HepG2 (cell line): ENCODE measurements at regions not wholly inside any gene's neighbourhood (a gene's known extent, or its start where the extent isn't known, plus 50 kb on each side); places are given as distances from the start of the nearest gene placed in this dataset.

ENCODE experiments used
- ATAC-seq: fragments of 200-7000 bp; cut with Tn5 transposase; 3 replicates; pipeline ENCODE4 v1.9.1; 2020; ENCODE audit warnings: mild to moderate bottlenecking, moderate library complexity
- BruUV-seq: library from RNA; stranded (reverse); fragments of 400-500 nt; replicated peaks from 2 replicates; lab custom pipeline; 2021; lab: Mats Ljungman, UMichigan
- CTCF ChIA-PET: fragments of 300-600 bp; formaldehyde crosslinking; extraction: SDS; loops from one replicate; lab custom pipeline; 2021; ENCODE audit warnings: low total read pairs, inconsistent platforms, low intra/inter-chr PET ratio; lab: Yijun Ruan, JAX
- POLR2A ChIA-PET: fragments of 350-600 bp; sonication (Branson Sonifier 250); formaldehyde crosslinking; loops from one replicate; lab custom pipeline; 2020; ENCODE audit warnings: antibody characterized with exemption, inconsistent platforms; lab: Yijun Ruan, JAX
- DNase-seq: peaks from one replicate; pipeline ENCODE4 v3.0.0-alpha.2; 2015; ENCODE audit warnings: low spot score
- FAIRE-seq: peaks from 3 replicates; lab custom pipeline; 2011; peaks lifted over from hg19 to GRCh38; lab: Jason Lieb, UNC
- H2AFZ ChIP-seq: one replicate; pipeline ENCODE4 v1.6.1; 2011; ENCODE audit warnings: low read length, inconsistent platforms
- H3K27ac ChIP-seq: fragments of 300-600 bp; 3 replicates; pipeline ENCODE4 v1.8.0; 2011; ENCODE audit warnings: mixed run types, mild to moderate bottlenecking, mixed read lengths, low read length, inconsistent platforms; ENCODE audit not compliant: insufficient read depth; ENCODE audit errors: extremely low read length
- H3K27me3 ChIP-seq, 2 experiments: fragments of 200-600 bp in 1 of 2; 2 replicates in 1 of 2; 3 replicates in 1 of 2; pipeline versions ENCODE4 v1.6.0 to v1.8.0; 2011; ENCODE audit warnings: low read length in 2 of 2, mild to moderate bottlenecking in 2 of 2, moderate library complexity in 2 of 2, inconsistent platforms in 1 of 2; ENCODE audit not compliant: insufficient read depth in 2 of 2, control insufficient read depth in 1 of 2
- H3K36me3 ChIP-seq, 2 experiments: fragments of 200-600 bp in 1 of 2; replicated peaks in 1 of 2; 2 replicates in 1 of 2; 3 replicates in 1 of 2; pipeline versions ENCODE4 v1.5.1 to v1.8.0; 2011; ENCODE audit warnings: low read length in 2 of 2, inconsistent platforms in 1 of 2; ENCODE audit not compliant: insufficient read depth in 2 of 2, control insufficient read depth in 1 of 2
- H3K4me1 ChIP-seq: 2 replicates; pipeline ENCODE4 v1.5.1; 2012; ENCODE audit warnings: low read length, inconsistent platforms; ENCODE audit not compliant: insufficient read depth
- H3K4me2 ChIP-seq: 2 replicates; pipeline ENCODE4 v1.6.0; 2011; ENCODE audit warnings: low read depth, low read length, inconsistent platforms
- H3K4me3 ChIP-seq, 3 experiments: fragments of 200-600 bp in 1 of 3; sonication (generic), shearing (Covaris generic) in 1 of 3; replicated peaks in 1 of 3; 2 replicates each; pipeline ENCODE4 v1.5.1; 2011 to 2016; ENCODE audit warnings: low read length in 3 of 3, inconsistent platforms in 2 of 3, low read depth in 2 of 3, mild to moderate bottlenecking in 2 of 3, control low read depth in 1 of 3, mixed read lengths in 1 of 3; ENCODE audit not compliant: insufficient read depth in 1 of 3
- H3K79me2 ChIP-seq: one replicate; pipeline ENCODE4 v1.6.1; 2011; ENCODE audit warnings: low read length, inconsistent platforms; ENCODE audit not compliant: insufficient read depth
- H3K9ac ChIP-seq: 2 replicates; pipeline ENCODE4 v1.6.0; 2011; ENCODE audit warnings: mild to moderate bottlenecking, low read depth, low read length, inconsistent platforms; ENCODE audit not compliant: insufficient read depth
- H3K9me3 ChIP-seq: 2 replicates; pipeline ENCODE4 v1.5.1; 2012; ENCODE audit warnings: mild to moderate bottlenecking, low read length
- H4K20me1 ChIP-seq: 2 replicates; pipeline ENCODE4 v1.6.0; 2011; ENCODE audit warnings: inconsistent platforms, mild to moderate bottlenecking, low read length, moderate library complexity; ENCODE audit not compliant: insufficient read depth
- ETV6 ChIP-seq: sonication (generic); formaldehyde crosslinking; conservative IDR thresholded peaks from 2 replicates; pipeline ENCODE4 v1.4.0; 2020; ENCODE audit warnings: missing genetic modification reagents
- JARID2 ChIP-seq: sonication (generic); formaldehyde crosslinking; IDR thresholded peaks from 2 replicates; pipeline ENCODE4 v1.8.1; 2023; ENCODE audit warnings: missing genetic modification reagents, inconsistent platforms; ENCODE audit not compliant: insufficient replicate concordance
- KDM5A ChIP-seq: fragments of 200-600 bp; sonication (generic); IDR thresholded peaks from 2 replicates; pipeline ENCODE4 v1.7.0; 2018; ENCODE audit warnings: antibody characterized with exemption, mild to moderate bottlenecking, low read length, borderline replicate concordance
- KLF13 ChIP-seq: sonication (generic); formaldehyde crosslinking; IDR thresholded peaks from 2 replicates; pipeline ENCODE4 v1.4.0; 2020; ENCODE audit warnings: mild to moderate bottlenecking, missing genetic modification reagents
- MAFF ChIP-seq: IDR thresholded peaks from 2 replicates; pipeline ENCODE4 v1.6.1; 2011; ENCODE audit warnings: low read depth, low read length, improper control_type of control experiment
- MAFK ChIP-seq, 2 experiments: IDR thresholded peaks in 1 of 2; conservative IDR thresholded peaks in 1 of 2; 2 replicates each; pipeline ENCODE4 v1.6.1; 2011; ENCODE audit warnings: improper control_type of control experiment in 2 of 2, low read length in 2 of 2
- MTA3 ChIP-seq: sonication (generic); formaldehyde crosslinking; IDR thresholded peaks from 2 replicates; pipeline ENCODE4 v1.4.0; 2020; ENCODE audit warnings: missing genetic modification reagents
- NFE2L2 ChIP-seq: fragments of 150-350 bp; IDR thresholded peaks from 2 replicates; pipeline ENCODE4 v1.6.1; 2014; ENCODE audit warnings: low read length
- RXRA ChIP-seq: sonication (generic); formaldehyde crosslinking; IDR thresholded peaks from 2 replicates; pipeline ENCODE4 v1.5.1; 2020; ENCODE audit warnings: missing genetic modification reagents
- SMARCC2 ChIP-seq: fragments of 450-650 bp; IDR thresholded peaks from 2 replicates; pipeline ENCODE4 v1.6.1; 2017; ENCODE audit warnings: antibody characterized with exemption, mild to moderate bottlenecking
- SMC3 ChIP-seq: IDR thresholded peaks from 2 replicates; pipeline ENCODE4 v1.6.1; 2011; ENCODE audit warnings: low read length, improper control_type of control experiment
- STAG1 ChIP-seq: sonication (generic); formaldehyde crosslinking; IDR thresholded peaks from 2 replicates; pipeline ENCODE4 v1.4.0; 2020; ENCODE audit warnings: missing genetic modification reagents
- SUZ12 ChIP-seq: fragments of 150-350 bp; IDR thresholded peaks from 2 replicates; pipeline ENCODE4 v1.6.1; 2014; ENCODE audit warnings: low read depth, low read length
- TSC22D2 ChIP-seq: sonication (generic); formaldehyde crosslinking; IDR thresholded peaks from 2 replicates; pipeline ENCODE4 v1.5.1; 2020; ENCODE audit warnings: missing genetic modification reagents, mild to moderate bottlenecking, borderline replicate concordance
- U2AF1 ChIP-seq: fragments of 200-400 bp; formaldehyde crosslinking; optimal IDR thresholded peaks from 2 replicates; pipeline ENCODE3; 2017; ENCODE audit warnings: mild to moderate bottlenecking, low read depth, low read length
- ZNF124 ChIP-seq: sonication (generic); formaldehyde crosslinking; IDR thresholded peaks from 2 replicates; pipeline ENCODE4 v1.4.0; 2020; ENCODE audit warnings: missing genetic modification reagents
- ZNF331 ChIP-seq: sonication (generic); formaldehyde crosslinking; IDR thresholded peaks from 2 replicates; pipeline ENCODE4 v1.4.0; 2020; ENCODE audit warnings: missing genetic modification reagents
- WGBS: methylation state at CpG from one replicate; pipeline ENCODE4 v1.1.6; 2017; ENCODE audit warnings: low lambda C conversion rate; 5-methylcytosine and 5-hydroxymethylcytosine counted together
- in situ Hi-C: cut with HindIII; loops from 2 replicates; pipeline ENCODE4 v1.10.0; 2017; ENCODE audit warnings: low pct_unique_long_range_greater_than_20kb; ENCODE audit not compliant: extremely low pct_ligation_motif_present
- intact Hi-C: fragments of 100-400 bp; cut with micrococcal nuclease; formaldehyde crosslinking; loops from one replicate; pipeline ENCODE4 v1.10.0; 2022; ENCODE audit not compliant: unreplicated experiment
- TF ChIP-seq, protein P1 (sequence below): sonication (generic); formaldehyde crosslinking; IDR thresholded peaks from 2 replicates; pipeline ENCODE4 v1.5.0; 2020; ENCODE audit warnings: mild to moderate bottlenecking, missing genetic modification reagents, moderate library complexity
- TF ChIP-seq, protein P2 (sequence below): sonication (generic); formaldehyde crosslinking; IDR thresholded peaks from 2 replicates; pipeline ENCODE4 v1.4.0; 2020; ENCODE audit warnings: missing genetic modification reagents, low read depth, mild to moderate bottlenecking, borderline replicate concordance

DNA sequence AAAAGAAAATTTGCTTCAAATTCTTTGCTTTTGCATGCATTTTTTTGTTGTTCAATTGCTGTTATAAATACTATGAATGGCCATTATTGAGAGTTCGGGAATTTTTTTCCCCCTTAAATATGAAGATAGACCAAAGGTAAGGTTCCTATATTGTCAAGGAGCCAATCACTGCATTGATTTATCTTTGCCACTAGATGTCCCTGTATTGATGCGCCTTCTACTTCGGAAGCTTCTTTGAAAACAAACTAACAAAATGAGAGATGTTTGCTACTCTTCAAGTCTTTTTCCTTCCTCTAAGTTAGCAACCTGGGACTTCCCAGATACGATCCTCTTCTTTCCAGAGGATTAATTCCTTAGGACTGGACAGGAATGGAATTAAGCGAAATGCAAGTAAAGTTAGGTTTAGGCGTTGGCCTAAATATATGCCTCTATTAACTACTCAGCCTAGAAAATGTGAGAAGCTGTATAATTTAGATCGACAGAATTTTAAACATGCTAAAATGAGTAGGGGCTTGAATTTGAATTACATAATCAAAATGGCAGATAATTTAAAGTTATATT, 318.1 kb downstream of the AEBP2 start:
- Histone ChIP-seq H4K20me1 (no peaks in the 10 kb centered on the region), H3K4me3 (no peak overlapping the region), H3K27me3 (no peaks in the 10 kb centered on the region), H3K9me3 (peaks cover 15% of the 10 kb centered on the region), H3K4me2 (no peak overlapping the region), H2AFZ (no peak overlapping the region), H3K36me3 (no peaks in the 10 kb centered on the region), H3K79me2 (no peaks in the 10 kb centered on the region), H3K4me1 (no peaks in the 10 kb centered on the region), H3K9ac (no peak overlapping the region), H3K27ac (no peak overlapping the region)
- FAIRE-seq: no peak
- 13% methylated on average over 7 of the region's 7 CpGs for WGBS
- ATAC-seq: peak; percentile 49; the same call in 1 of the 3 replicates
- TF ChIP-seq ETV6 (CRISPR knock-in tag) (no peak), KDM5A (no peak), STAG1 (CRISPR knock-in tag) (peak; percentile 59), SMC3 (peak; percentile 30; the same call in 1 of the 2 replicates)
- TF ChIP-seq, protein P1, sequence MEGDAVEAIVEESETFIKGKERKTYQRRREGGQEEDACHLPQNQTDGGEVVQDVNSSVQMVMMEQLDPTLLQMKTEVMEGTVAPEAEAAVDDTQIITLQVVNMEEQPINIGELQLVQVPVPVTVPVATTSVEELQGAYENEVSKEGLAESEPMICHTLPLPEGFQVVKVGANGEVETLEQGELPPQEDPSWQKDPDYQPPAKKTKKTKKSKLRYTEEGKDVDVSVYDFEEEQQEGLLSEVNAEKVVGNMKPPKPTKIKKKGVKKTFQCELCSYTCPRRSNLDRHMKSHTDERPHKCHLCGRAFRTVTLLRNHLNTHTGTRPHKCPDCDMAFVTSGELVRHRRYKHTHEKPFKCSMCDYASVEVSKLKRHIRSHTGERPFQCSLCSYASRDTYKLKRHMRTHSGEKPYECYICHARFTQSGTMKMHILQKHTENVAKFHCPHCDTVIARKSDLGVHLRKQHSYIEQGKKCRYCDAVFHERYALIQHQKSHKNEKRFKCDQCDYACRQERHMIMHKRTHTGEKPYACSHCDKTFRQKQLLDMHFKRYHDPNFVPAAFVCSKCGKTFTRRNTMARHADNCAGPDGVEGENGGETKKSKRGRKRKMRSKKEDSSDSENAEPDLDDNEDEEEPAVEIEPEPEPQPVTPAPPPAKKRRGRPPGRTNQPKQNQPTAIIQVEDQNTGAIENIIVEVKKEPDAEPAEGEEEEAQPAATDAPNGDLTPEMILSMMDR (CRISPR knock-in tag): peak; percentile 62
- no TSS peak for BruUV-seq
- CTCF ChIA-PET: interaction anchor here (0.8 kb wide), 1 partner anchor 1412 kb away, joined by 4 read pairs; no protein-coding TSS in a partner anchor
- in situ Hi-C loops: no loop called here
- intact Hi-C loops: loop anchor here (5.0 to 10.0 kb wide), 2 partner anchors 137 to 620 kb away; no protein-coding TSS in a partner anchor
- POLR2A ChIA-PET: no interaction called here
- no peak for DNase-seq

DNA sequence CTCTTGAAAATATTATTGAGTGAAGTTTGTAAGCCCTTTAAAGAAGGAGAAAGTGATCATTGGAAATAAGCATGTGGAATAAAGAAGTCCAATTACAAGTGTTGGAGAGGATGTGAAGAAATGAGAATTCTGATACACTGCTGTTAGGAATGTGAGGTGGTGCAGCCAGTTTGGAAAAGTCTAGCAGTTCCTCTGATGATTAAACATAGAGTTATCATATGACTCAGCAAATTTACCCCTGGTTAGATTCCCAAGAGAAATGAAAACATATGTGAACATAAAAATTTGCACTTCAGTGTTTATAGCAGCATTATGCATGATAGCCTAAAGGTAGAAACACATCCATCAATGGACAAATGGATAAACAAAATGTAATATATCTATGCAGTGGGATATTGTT, 319.9 kb downstream of the AEBP2 start:
- no peak overlapping the region for H3K27ac ChIP-seq
- DNase-seq: no peak
- no peak overlapping the region for H3K9ac ChIP-seq
- no peak for FAIRE-seq
- POLR2A ChIA-PET: no interaction called here
- H3K9me3 ChIP-seq: no peaks in the 10 kb centered on the region
- in situ Hi-C loops: no loop called here
- no peak overlapping the region for H3K4me2 ChIP-seq
- ATAC-seq: no peak
- no peaks in the 10 kb centered on the region for H3K27me3 ChIP-seq
- CTCF ChIA-PET: no interaction called here
- H3K4me3 ChIP-seq: no peak overlapping the region
- no peaks in the 10 kb centered on the region for H3K79me2 ChIP-seq
- H2AFZ ChIP-seq: no peak overlapping the region
- no peaks in the 10 kb centered on the region for H3K36me3 ChIP-seq
- BruUV-seq: no TSS peak
- intact Hi-C loops: loop anchor here (5.0 to 10.0 kb wide), 2 partner anchors 136 to 618 kb away; no protein-coding TSS in a partner anchor
- no peaks in the 10 kb centered on the region for H3K4me1 ChIP-seq
- H4K20me1 ChIP-seq: no peaks in the 10 kb centered on the region
- peak; percentile 64 for TF ChIP-seq MAFF
- no peak for TF ChIP-seq RXRA (CRISPR knock-in tag)
- TF ChIP-seq NFE2L2: peak; percentile 82
- peak; percentile 72 to 82 for TF ChIP-seq MAFK (conservative IDR thresholded peaks at IDR 0.05 in 1 of 2, IDR thresholded peaks at IDR 0.05 in 1 of 2; ENCODE audit: low read length in 2 of 2)
- no peak for TF ChIP-seq KLF13
- TF ChIP-seq ZNF124: no peak
- no peak for TF ChIP-seq SUZ12
- TF ChIP-seq TSC22D2 (CRISPR knock-in tag): no peak
- TF ChIP-seq MTA3: no peak
- TF ChIP-seq ZNF331 (CRISPR knock-in tag): no peak
- TF ChIP-seq, protein P2, sequence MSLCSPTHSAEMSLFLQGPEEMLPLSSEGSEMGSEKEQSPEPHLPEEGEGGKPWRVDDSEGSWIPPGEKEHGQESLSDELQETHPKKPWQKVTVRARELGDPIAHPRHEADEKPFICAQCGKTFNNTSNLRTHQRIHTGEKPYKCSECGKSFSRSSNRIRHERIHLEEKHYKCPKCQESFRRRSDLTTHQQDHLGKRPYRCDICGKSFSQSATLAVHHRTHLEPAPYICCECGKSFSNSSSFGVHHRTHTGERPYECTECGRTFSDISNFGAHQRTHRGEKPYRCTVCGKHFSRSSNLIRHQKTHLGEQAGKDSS: no peak
- no peak for TF ChIP-seq U2AF1
- TF ChIP-seq SMARCC2: no peak
- TF ChIP-seq JARID2 (CRISPR knock-in tag): no peak
